Neural cell (in vitro differentiated cells): ENCODE measurements at regions not wholly inside any gene's neighbourhood (a gene's known extent, or its start where the extent isn't known, plus 50 kb on each side); places are given as distances from the start of the nearest gene placed in this dataset.

ENCODE experiments used
- H2AFZ ChIP-seq: fragments of 200-600, 300-800 bp; sonication (generic), shearing (Covaris generic); 2 replicates; pipeline ENCODE4 v1.6.0; 2014; ENCODE audit warnings: low read depth, mild to moderate bottlenecking, antibody characterized with exemption, low read length, moderate library complexity
- H3F3A ChIP-seq: fragments of 200-600 bp; shearing (Covaris generic); 2 replicates; pipeline ENCODE4 v1.6.1; 2016; ENCODE audit warnings: mild to moderate bottlenecking, moderate library complexity, mixed read lengths, antibody characterized with exemption, low read length; ENCODE audit not compliant: insufficient read depth, poor library complexity, severe bottlenecking
- H3K27ac ChIP-seq: fragments of 200-600, 300-800 bp; sonication (generic), shearing (Covaris generic); 2 replicates; pipeline ENCODE4 v1.5.1; 2014; ENCODE audit warnings: mild to moderate bottlenecking, low read length, moderate library complexity
- H3K27me3 ChIP-seq: fragments of 300-800, 200-600 bp; sonication (generic), shearing (Covaris generic); 2 replicates; pipeline ENCODE4 v1.6.0; 2014; ENCODE audit warnings: mild to moderate bottlenecking, low read depth, low read length, moderate library complexity; ENCODE audit not compliant: insufficient read depth
- H3K36me3 ChIP-seq: fragments of 300-800, 200-600 bp; sonication (generic), shearing (Covaris generic); 2 replicates; pipeline ENCODE4 v1.5.1; 2014; ENCODE audit warnings: mild to moderate bottlenecking, antibody characterized with exemption, low read length, moderate library complexity; ENCODE audit not compliant: insufficient read depth
- H3K4me2 ChIP-seq: fragments of 300-800, 200-600 bp; sonication (generic), shearing (Covaris generic); 2 replicates; pipeline ENCODE4 v1.6.0; 2014; ENCODE audit warnings: mild to moderate bottlenecking, low read length
- H3K4me3 ChIP-seq: fragments of 300-800, 200-600 bp; sonication (generic), shearing (Covaris generic); 2 replicates; pipeline ENCODE4 v1.5.1; 2014; ENCODE audit warnings: mild to moderate bottlenecking, low read length, moderate library complexity
- H3K79me2 ChIP-seq: fragments of 200-600 bp; shearing (Covaris generic); replicated peaks from 2 replicates; pipeline ENCODE4 v1.6.0; 2014; ENCODE audit warnings: mild to moderate bottlenecking, low read length, moderate library complexity; ENCODE audit not compliant: insufficient read depth
- H3K9ac ChIP-seq: fragments of 300-800, 200-600 bp; sonication (generic), shearing (Covaris generic); 2 replicates; pipeline ENCODE4 v1.6.1; 2016; ENCODE audit warnings: mild to moderate bottlenecking, low read length, mixed read lengths
- H3K9me2 ChIP-seq: fragments of 200-600 bp; shearing (Covaris generic); 2 replicates; pipeline ENCODE4 v1.6.1; 2016; ENCODE audit warnings: mild to moderate bottlenecking, low read length, mixed read lengths; ENCODE audit not compliant: insufficient read depth
- H3K9me3 ChIP-seq: fragments of 200-600, 300-800 bp; sonication (generic), shearing (Covaris generic); 2 replicates; pipeline ENCODE4 v1.6.1; 2016; ENCODE audit warnings: mild to moderate bottlenecking, mixed run types, low read length, moderate library complexity, mixed read lengths
- H4K20me1 ChIP-seq: fragments of 200-600 bp; shearing (Covaris generic); 2 replicates; pipeline ENCODE4 v1.6.1; 2016; ENCODE audit warnings: mild to moderate bottlenecking, mixed run types; ENCODE audit not compliant: insufficient read depth
- CTCF ChIP-seq: fragments of 450-650 bp; IDR thresholded peaks from 2 replicates; pipeline ENCODE4 v1.5.1; 2014; ENCODE audit warnings: antibody characterized with exemption, mild to moderate bottlenecking, moderate library complexity; ENCODE audit not compliant: poor library complexity, severe bottlenecking
- EP300 ChIP-seq: fragments of 450-650 bp; conservative IDR thresholded peaks from 2 replicates; pipeline ENCODE4 v1.6.1; 2014; ENCODE audit warnings: antibody characterized with exemption, mild to moderate bottlenecking, moderate library complexity; ENCODE audit not compliant: poor library complexity, severe bottlenecking
- EZH2 ChIP-seq: fragments of 200-600, 300-800 bp; shearing (Covaris generic), sonication (generic); IDR thresholded peaks from 2 replicates; pipeline ENCODE4 v1.6.1; 2014; ENCODE audit warnings: antibody characterized with exemption, low read length, borderline replicate concordance, mild to moderate bottlenecking; ENCODE audit not compliant: insufficient read depth, poor library complexity, severe bottlenecking
- MXI1 ChIP-seq: fragments of 450-650 bp; conservative IDR thresholded peaks from 2 replicates; pipeline ENCODE4 v1.6.1; 2014; ENCODE audit warnings: antibody characterized with exemption, mild to moderate bottlenecking; ENCODE audit not compliant: poor library complexity, severe bottlenecking
- POLR2AphosphoS5 ChIP-seq: IDR thresholded peaks from 2 replicates; pipeline ENCODE4 v1.6.1; 2012
- RAD21 ChIP-seq: fragments of 450-650 bp; conservative IDR thresholded peaks from 2 replicates; pipeline ENCODE4 v1.6.1; 2014; ENCODE audit warnings: antibody characterized with exemption, mild to moderate bottlenecking, moderate library complexity
- REST ChIP-seq: IDR thresholded peaks from 2 replicates; pipeline ENCODE4 v1.6.1; 2012; ENCODE audit warnings: borderline replicate concordance
- SMC3 ChIP-seq: fragments of 450-650 bp; conservative IDR thresholded peaks from 2 replicates; pipeline ENCODE4 v1.6.1; 2014; ENCODE audit warnings: antibody characterized with exemption, mild to moderate bottlenecking, moderate library complexity; ENCODE audit not compliant: poor library complexity
- TAF1 ChIP-seq: IDR thresholded peaks from 2 replicates; pipeline ENCODE4 v1.6.1; 2012; ENCODE audit warnings: low read depth

DNA sequence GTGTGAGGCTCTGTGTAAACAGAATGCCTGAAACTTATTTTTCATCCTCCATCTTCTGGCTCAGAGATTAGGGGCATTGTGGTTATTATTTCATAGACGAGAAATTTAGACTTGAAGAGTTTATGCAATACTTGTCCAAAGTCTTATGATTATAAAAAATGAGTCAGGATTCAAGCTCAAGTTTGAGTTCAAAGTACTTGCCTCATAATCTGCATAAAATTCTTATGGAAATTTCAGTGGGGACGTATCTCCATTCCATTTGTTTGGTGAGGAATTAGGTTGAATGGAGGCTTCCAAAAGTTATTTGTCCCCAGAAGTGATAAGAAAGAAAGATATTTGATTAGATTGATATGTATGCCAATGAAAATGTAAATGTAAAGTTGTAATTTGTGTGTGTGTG lies 93.7 kb upstream of the CLVS2 start:
- no peak overlapping the region for H3K4me2 ChIP-seq
- TF ChIP-seq POLR2AphosphoS5 (no peak), EP300 (no peak), CTCF (no peak), TAF1 (no peak), SMC3 (no peak), EZH2 (no peak), RAD21 (no peak), REST (no peak), MXI1 (no peak)
- H3F3A ChIP-seq = no peaks in the 10 kb centered on the region
- H3K9me2 ChIP-seq = no peaks in the 10 kb centered on the region
- no peak overlapping the region for H3K9ac ChIP-seq
- H2AFZ ChIP-seq = no peak overlapping the region
- H4K20me1 ChIP-seq = no peaks in the 10 kb centered on the region
- H3K27ac ChIP-seq = no peak overlapping the region
- H3K4me3 ChIP-seq = no peak overlapping the region
- H3K79me2 ChIP-seq = no peaks in the 10 kb centered on the region
- no peaks in the 10 kb centered on the region for H3K27me3 ChIP-seq
- no peaks in the 10 kb centered on the region for H3K9me3 ChIP-seq
- H3K36me3 ChIP-seq = no peaks in the 10 kb centered on the region

- Histone ChIP-seq H3K4me3 (no peak overlapping the region), H3K36me3 (no peaks in the 10 kb centered on the region), H3K9ac (no peak overlapping the region), H3F3A (no peaks in the 10 kb centered on the region), H3K27me3 (no peaks in the 10 kb centered on the region), H3K9me3 (no peaks in the 10 kb centered on the region), H3K9me2 (no peaks in the 10 kb centered on the region), H4K20me1 (no peaks in the 10 kb centered on the region), H3K27ac (no peak overlapping the region), H2AFZ (no peak overlapping the region), H3K79me2 (no peaks in the 10 kb centered on the region), H3K4me2 (no peak overlapping the region)
- TF ChIP-seq RAD21 (no peak), POLR2AphosphoS5 (no peak), MXI1 (no peak), REST (no peak), CTCF (no peak), EP300 (no peak), EZH2 (no peak)
Measured at GRCh38 chr6:122903266-122903915, 92.6 kb upstream of the CLVS2 start.
